Central memory CD4-positive, alpha-beta T cell (primary cell): ENCODE measurements at regions not wholly inside any gene's neighbourhood (a gene's known extent, or its start where the extent isn't known, plus 50 kb on each side); places are given as distances from the start of the nearest gene placed in this dataset.

Experiments used
- DNase-seq: peaks from one replicate; pipeline ENCODE4 v3.0.0; 2022

DNA sequence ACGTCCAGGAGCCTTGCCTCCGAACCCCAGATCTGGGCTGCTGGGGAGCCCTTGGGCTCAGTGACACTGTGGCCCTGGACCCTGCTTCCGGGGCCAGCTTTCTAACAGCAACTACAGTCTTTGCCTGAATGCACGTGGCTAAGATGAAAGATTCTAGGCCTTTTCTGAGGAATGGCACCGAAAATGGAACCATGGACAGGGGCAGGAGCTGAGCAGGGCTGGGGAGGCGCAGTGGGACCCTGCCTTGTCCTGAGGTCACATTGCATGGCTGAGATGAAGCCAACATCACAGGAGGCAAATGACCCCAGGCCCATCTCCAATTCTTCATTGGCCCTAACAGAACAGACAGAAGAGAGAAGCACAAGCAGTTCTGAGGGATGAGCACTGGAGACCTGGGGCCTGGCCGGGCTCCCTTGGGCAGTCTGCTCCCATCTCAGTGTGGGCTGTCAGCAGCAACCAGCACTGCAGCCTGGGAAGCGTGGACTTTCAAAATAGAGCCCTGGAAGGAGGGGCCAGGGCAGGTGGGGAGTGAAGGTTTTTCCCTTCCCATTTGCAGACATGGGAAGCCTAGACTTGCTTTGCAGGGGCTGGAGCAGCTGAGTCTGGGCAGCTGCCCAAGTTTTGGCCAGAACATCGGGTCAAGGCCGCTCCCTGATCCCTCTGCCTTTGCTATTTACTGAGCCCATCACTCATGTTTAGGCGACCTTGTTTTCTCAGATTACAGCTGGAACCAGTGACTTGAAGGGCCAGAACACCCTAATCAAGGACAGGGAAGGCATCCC is 114.4 kb upstream of the TCERG1L start:
- DNase-seq: no peak

DNA sequence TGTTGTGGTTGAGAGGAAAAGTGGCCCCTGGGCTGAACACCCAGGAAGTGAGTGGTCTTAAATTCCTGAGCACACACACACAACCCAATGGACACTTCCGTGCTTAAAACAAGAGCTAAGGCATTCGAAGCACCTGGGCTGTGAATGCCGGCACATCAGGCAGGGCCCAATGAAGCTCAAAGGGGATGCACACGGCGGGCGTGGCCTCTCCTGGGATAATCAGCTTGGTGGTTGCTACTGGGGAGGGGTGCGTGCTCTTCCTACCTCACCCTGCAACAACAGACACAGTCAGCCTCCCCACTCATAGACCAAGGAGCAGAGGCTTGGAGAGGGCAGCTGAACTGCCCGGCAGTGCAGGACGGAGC is 115.0 kb upstream of the TCERG1L start:
- no peak for DNase-seq

- DNase-seq: no peak
These were observed 115.8 kb upstream of the TCERG1L start for GRCh38 chr10:131427281-131427680.

DNA sequence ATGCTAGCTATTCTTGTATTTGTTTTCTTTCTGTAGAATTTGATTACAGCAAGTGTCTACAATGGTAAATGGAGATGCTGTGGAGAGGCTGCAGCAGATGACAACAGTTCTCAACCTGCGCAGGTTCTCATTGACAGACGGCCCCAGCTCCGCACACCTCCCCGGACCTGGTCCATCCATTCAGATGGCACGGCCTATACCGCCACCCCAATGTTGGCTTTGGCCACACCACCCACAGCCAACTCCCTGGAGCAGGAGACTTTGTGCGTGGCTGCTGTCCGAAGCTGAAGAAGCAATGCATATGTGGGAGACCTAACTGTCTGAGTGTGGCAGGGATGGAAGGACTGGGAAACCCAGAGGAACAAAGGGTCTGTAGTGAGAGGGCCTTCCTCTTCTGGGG is 116.4 kb upstream of the TCERG1L start:
- DNase-seq: no peak

DNA sequence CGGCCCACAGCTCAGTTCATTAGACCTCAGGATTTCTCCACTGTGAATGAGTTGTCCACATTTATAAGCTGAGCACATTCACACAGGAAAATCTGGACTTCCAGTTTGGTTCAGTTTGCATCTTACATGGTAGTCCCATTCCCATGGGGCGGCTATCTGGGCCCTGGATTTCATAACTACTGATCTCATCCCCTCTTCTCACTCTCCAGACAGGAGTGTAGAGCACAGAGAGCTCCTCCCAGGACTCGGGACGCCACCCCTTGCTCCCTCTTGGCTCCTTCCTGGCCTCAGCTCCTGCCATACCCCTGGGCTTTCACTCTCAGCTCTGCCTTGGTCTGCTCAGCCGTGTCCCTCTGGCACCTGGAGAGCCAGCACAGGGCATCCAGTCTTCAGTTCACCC is 117.6 kb upstream of the TCERG1L start:
- DNase-seq: no peak

DNA sequence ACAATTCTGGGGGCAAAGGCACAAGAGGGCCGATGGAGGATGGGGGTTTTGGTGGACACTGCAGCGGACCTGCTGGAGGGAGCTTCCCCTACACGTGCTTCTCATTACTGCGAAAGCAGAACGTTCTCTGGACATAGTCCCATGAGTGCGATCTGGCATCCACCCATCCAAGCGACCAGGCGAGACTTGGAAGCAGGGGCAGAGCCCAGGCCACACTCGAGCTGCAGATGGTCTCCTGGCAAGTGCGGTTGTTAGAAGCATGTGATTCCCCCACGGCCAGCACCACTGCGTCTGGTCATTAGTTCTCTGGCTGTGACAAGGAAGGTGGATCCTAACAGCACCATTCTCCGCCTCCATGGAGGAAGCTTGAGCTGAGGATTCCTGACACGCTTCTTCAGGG is 118.4 kb upstream of the TCERG1L start:
- no peak for DNase-seq

- no peak for DNase-seq
These were observed 119.3 kb upstream of the TCERG1L start for GRCh38 chr10:131430716-131431412.

DNA sequence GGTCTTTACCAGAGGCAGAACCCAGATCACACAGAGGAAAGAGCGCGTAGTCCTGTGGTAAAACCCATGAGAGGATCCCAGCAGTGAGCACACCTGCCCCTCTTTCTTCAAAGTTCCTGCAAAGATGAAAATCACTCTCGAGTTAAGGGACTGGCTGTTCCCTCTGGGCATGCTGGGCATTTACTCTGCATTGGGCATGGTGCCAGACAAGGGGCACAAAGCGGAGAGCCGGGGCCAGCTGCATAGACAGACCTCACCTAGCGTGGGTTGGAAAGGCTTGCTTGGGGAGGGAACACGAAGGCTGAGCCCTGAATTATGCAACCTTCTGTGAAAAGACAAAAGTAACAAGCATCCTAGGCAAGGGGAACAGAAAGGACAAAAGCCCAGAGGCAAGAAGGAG is 120.0 kb upstream of the TCERG1L start:
- no peak for DNase-seq

DNA sequence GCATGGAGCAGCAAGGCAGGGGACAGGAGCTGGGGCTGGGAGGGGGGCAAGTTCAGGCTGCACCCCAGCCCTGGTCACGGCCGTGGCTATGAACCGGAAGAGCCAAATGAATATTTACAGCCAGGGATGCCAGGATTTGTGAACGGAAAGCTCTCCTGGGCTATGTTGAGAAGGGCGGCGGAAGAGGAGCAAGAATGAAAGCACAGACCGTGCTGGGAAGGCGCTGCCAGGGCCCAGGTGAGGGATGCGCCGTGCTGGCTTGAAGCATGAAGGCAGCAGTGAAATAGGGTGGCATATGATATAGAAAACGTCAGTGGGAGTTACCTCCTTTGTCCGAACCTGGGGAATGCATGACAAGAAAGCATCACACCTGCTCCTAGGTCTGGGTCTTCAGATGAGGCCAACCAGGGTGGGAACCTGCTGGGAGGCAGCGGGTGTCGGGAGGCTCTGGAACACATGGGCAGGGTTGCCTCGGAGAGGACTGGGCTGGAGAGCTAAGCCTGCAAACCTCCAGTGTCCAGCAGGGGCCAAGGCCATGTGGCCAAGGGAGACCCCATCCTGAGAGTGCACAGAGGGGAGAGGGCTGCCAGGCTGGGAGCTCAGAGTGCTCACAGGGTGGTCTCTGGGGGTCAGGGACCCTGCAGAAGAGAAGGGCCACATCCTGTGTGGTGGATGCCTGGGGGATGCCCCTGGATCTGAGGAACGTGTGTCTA is 120.6 kb upstream of the TCERG1L start:
- no peak for DNase-seq

DNA sequence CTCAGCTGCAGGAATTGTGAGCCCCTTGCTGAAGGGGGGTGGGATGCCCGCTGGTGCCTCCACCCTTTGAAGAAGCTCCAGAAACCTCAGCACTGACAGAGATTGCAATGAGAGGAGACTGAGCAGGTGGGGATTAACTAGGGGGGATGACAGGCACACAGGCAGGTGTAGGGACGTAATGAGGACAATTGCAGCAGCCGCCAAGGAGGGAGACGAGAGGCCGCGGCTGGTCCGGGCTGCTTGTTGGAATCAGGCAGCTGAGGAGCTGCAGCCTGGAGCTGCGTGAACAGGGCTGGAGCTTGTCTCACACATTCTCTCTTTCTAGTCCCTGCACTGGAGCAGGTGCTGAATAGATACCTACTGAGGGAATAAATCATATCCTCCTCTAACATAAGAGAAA is 122.0 kb upstream of the TCERG1L start:
- DNase-seq: no peak

DNA sequence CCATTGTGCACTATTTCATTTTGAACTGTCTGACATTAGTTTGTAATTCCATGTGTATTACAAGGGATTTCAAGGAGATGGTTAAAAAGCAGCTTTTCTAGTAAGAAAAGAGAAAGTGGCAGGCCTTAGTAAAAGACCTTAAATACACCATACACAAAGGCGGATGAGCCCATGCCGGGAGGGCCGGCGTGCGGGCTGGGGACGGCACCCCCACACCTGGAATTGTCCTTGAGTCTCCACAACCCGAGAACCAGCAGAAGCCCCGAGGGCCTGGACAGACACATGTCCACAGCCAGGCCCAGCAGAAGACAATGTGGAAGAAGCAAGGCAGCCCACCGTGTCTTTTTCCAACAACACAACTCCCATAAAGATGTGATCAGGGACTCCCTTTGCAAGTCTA is 123.7 kb upstream of the TCERG1L start:
- no peak for DNase-seq

DNA sequence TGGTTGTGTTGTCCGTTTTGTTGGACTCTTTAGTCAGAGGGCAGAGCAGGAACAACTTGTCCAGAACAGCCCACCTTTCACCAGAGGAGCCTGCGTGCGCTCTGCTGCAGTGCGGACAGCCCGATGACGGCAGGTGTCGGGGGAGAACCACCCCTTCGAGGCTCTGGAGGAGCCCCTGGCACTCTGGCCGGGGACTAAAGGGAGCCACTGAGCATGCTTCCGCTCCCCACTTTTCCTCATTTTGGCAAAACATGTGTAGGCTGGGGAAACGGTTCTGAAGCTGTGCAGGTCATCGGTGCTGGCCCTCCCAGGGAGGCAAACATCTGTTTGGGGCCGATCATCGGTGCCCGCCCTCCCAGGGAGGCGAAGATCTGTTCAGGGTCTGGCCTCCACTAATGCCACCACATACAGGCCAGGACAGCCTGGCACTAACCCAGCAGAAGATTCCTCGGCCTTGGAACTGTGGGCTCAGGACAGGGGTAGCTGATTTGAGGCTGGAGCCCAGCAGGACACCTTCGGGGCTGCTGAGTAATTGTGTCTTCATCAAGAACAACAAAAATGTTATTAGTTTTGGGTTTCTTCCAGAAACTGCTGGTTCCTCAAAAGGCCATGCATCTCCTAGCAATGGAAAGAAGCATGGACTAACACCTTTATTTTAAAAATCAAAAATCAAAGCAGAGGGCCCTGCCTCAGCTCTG is 124.4 kb upstream of the TCERG1L start:
- no peak for DNase-seq

- DNase-seq: no peak
These were observed 124.9 kb upstream of the TCERG1L start for GRCh38 chr10:131436458-131436857.

DNA sequence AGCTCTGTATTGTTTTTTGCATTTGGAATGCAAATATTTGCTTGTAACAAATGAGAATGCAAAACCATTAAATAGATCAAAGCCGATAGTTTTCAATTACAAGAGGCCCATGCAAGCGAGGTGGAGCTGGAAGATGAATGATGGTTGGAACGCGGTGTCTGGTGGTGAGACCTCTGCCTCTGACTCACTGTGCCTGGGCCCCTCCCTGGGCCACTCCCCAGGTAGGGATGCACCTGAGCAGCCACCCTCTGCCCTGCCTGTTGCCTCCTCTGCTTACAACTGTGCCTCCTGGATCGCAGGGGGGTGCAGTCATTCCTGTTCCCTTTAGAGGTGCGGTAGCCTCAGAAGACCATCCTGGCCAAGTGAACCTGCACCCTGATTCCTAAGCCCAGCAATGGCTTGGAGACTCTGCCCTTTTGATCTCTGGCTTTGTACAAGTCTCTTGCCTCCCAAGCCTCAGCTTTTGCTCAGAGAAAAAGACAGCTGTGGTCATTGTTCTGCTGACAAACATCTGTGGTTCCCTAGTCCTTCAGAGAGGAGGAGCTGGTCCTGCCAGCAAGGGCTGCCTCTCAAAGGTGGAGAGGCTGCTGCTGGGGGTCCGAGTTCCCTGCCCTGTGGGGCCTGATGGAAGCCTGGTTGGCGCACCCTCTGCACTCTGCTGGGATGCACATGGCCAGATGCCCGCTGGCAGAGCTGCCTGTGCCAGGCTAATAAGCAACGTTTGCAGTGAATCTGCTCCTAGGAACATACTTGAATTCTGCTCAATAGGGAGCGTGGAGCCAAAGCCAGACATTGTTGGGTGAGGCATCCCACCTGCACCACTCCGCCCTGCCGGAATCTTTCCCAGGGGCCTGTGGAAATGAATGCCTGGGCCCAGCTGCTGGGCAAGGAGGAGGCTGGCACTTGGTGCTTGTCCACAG is 126.3 kb upstream of the TCERG1L start:
- no peak for DNase-seq

- no peak for DNase-seq
These were observed 127.1 kb upstream of the TCERG1L start for GRCh38 chr10:131438665-131439064.

DNA sequence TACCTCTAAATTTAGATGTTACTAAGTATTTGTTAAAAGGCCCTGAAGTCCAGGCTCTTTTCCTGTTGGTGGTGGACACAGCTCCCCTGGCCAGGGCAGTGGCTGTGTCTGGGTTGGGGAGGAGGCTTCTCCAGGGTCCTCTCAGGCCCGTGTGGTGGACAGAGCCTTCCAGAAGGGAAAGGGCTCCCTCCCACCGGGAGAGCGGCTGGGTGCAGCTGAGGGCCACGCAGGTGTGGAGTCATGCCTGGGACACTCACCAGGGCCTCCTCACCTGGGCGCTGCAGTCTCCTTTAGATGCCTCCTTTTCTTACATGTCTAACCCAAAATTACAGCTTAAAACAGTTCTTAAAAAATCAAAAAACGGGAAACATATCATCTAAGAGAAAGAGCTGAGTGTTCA is 128.2 kb upstream of the TCERG1L start:
- DNase-seq: no peak

- DNase-seq: no peak
These were observed 129.2 kb upstream of the TCERG1L start for GRCh38 chr10:131440405-131441360.

DNA sequence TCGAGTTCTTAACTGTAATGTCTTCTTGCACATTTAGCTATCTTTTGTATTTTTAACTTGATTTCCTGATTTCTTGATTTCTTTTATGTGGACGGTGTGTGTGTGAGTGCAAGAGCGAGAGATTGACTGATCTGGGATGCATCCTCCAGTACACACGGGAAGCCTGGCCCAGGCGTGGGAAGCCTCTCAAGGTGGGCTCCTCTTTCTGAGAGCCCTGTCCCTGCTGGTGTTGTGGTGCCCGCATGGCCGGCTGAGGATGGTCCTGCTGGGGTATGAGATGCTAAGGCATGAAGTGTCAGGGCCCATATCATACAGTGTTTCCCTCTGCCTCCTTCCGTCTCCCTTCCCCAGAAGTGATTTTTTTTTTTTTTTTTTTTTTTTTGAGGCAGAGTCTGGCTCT is 130.8 kb upstream of the TCERG1L start:
- DNase-seq: no peak

GRCh38 chr10:131444286-131444685 is 132.8 kb upstream of the TCERG1L start:
- no peak for DNase-seq

DNA sequence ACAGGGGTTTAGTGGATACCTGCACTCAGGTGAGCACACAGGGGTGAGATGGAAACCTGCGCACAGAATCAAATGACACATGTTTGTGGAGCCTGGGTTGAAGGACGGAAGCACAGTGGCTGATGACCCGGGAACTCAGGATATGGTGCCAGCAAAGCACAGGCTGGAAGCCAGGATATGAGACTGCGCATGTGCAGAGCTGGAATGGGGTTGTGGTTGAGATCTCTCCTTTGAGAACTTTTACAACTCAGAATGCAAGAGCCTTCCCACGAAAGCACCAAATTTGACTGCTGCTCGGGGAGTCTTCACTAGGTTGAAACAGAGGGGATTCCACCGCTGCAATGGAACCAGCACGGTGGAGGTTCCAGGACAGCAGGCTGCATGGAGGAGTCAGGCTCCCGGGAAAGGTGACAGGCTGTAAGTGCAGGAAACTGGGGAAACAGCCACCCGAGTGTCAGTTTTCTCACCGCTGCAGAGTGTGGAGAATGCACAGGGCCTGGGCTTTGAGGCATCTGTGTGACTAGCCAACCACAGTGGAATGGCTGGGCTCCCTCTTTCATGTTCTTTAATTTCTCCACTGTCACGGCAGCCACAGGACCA is 133.4 kb upstream of the TCERG1L start:
- no peak for DNase-seq

GRCh38 chr10:131445623-131446022 is 134.1 kb upstream of the TCERG1L start:
- DNase-seq: no peak
